Breast epithelium (tissue), 4 donors: ENCODE measurements at regions not wholly inside any gene's neighbourhood (a gene's known extent, or its start where the extent isn't known, plus 50 kb on each side); places are given as distances from the start of the nearest gene placed in this dataset.

ENCODE experiments used
- DNase-seq, 2 donors: peaks; one replicate each; pipeline ENCODE4 v3.0.0-alpha.2; 2019; ENCODE audit warnings: low spot score in 2 of 2
- H3K27ac ChIP-seq, 2 donors: fragments of 200-600 bp; sonication (generic) in 1 of 2; one replicate each; pipeline ENCODE4 v1.5.1; 2016 to 2019; ENCODE audit warnings: mild to moderate bottlenecking in 1 of 2
- H3K27me3 ChIP-seq, 2 donors: fragments of 200-600 bp; sonication (generic) in 1 of 2; one replicate each; pipeline versions ENCODE4 v1.5.1 to v1.6.0; 2017 to 2019; ENCODE audit warnings: control low read depth in 1 of 2, mild to moderate bottlenecking in 1 of 2
- H3K36me3 ChIP-seq: fragments of 200-600 bp; one replicate; pipeline ENCODE4 v1.5.1; 2019
- H3K4me1 ChIP-seq, 2 donors: fragments of 200-600 bp; sonication (generic); one replicate each; pipeline ENCODE4 v1.5.1; 2016 to 2019; ENCODE audit warnings: control low read depth in 1 of 2
- H3K4me3 ChIP-seq, 3 donors: fragments of 200-600 bp; sonication (generic); 1 replicate in 2 of 3; 2 replicates in 1 of 3; pipeline ENCODE4 v1.5.1; 2016 to 2019; ENCODE audit warnings: mild to moderate bottlenecking in 3 of 3, moderate library complexity in 2 of 3
- H3K9me3 ChIP-seq, 2 donors: fragments of 200-600 bp; sonication (generic) in 1 of 2; one replicate each; pipeline ENCODE4 v1.5.1; 2016 to 2019; ENCODE audit warnings: control low read depth in 1 of 2
- CTCF ChIP-seq, 3 donors: fragments of 450-650 bp; IDR thresholded peaks; one replicate each; pipeline ENCODE4 v1.5.1; 2016 to 2017; ENCODE audit warnings: antibody characterized with exemption in 3 of 3, mild to moderate bottlenecking in 3 of 3, moderate library complexity in 3 of 3
- POLR2A ChIP-seq: fragments of 450-650 bp; IDR thresholded peaks from one replicate; pipeline ENCODE4 v1.6.1; 2016; ENCODE audit warnings: antibody characterized with exemption, mild to moderate bottlenecking, moderate library complexity
- POLR2AphosphoS5 ChIP-seq, 3 donors: sonication (generic); formaldehyde crosslinking; IDR thresholded peaks; one replicate each; pipeline ENCODE4 v1.6.1; 2017; ENCODE audit warnings: antibody characterized with exemption in 3 of 3
- intact Hi-C: fragments of 100-400 bp; cut with DNase I; formaldehyde crosslinking; loops from one replicate; pipeline ENCODE4 v1.15.1; 2023; ENCODE audit warnings: low total_unique reads

- H3K4me1 ChIP-seq, result no peaks in the 10 kb centered on the region
- H3K27me3 ChIP-seq, result no peaks in the 10 kb centered on the region
- no peaks in the 10 kb centered on the region for H3K9me3 ChIP-seq
- no peak for DNase-seq
- H3K4me3 ChIP-seq, result no peak overlapping the region
- intact Hi-C loops, result no loop called here
- H3K27ac ChIP-seq, result no peak overlapping the region
- no peaks in the 10 kb centered on the region for H3K36me3 ChIP-seq
- TF ChIP-seq POLR2AphosphoS5 (IDR thresholded peaks at IDR 0.05), result no peak
- TF ChIP-seq POLR2A, result no peak
- TF ChIP-seq CTCF (IDR thresholded peaks at IDR 0.05), result no peak
Observed at GRCh38 chr1:188584119-188584518, 1755.4 kb downstream of the PLA2G4A start.

- Histone ChIP-seq H3K4me3 (no peak overlapping the region), H3K27ac (no peak overlapping the region), H3K4me1 (no peaks in the 10 kb centered on the region), H3K9me3 (no peaks in the 10 kb centered on the region), H3K36me3 (no peaks in the 10 kb centered on the region), H3K27me3 (no peaks in the 10 kb centered on the region)
- no peak for DNase-seq
- intact Hi-C loops, result no loop called here
- TF ChIP-seq POLR2A, result no peak
- TF ChIP-seq POLR2AphosphoS5 (IDR thresholded peaks at IDR 0.05), result no peak
- TF ChIP-seq CTCF (IDR thresholded peaks at IDR 0.05), result no peak
Observed at GRCh38 chr1:188590641-188591040, 1761.9 kb downstream of the PLA2G4A start.

GRCh38 chr1:188594542-188595235 lies 1765.9 kb downstream of the PLA2G4A start:
- Histone ChIP-seq H3K27me3 (no peaks in the 10 kb centered on the region), H3K27ac (no peak overlapping the region), H3K4me1 (no peaks in the 10 kb centered on the region), H3K9me3 (no peaks in the 10 kb centered on the region), H3K4me3 (no peak overlapping the region), H3K36me3 (no peaks in the 10 kb centered on the region)
- intact Hi-C loops, result no loop called here
- TF ChIP-seq CTCF (IDR thresholded peaks at IDR 0.05), result no peak
- no peak for TF ChIP-seq POLR2A
- no peak for TF ChIP-seq POLR2AphosphoS5 (IDR thresholded peaks at IDR 0.05)
- no peak for DNase-seq

- Histone ChIP-seq H3K4me1 (no peaks in the 10 kb centered on the region), H3K27ac (no peak overlapping the region), H3K36me3 (no peaks in the 10 kb centered on the region), H3K27me3 (no peaks in the 10 kb centered on the region), H3K4me3 (no peak overlapping the region), H3K9me3 (no peaks in the 10 kb centered on the region)
- DNase-seq, result no peak
- TF ChIP-seq POLR2A, result no peak
- no peak for TF ChIP-seq CTCF (IDR thresholded peaks at IDR 0.05)
- no peak for TF ChIP-seq POLR2AphosphoS5 (IDR thresholded peaks at IDR 0.05)
- intact Hi-C loops, result no loop called here
Observed at GRCh38 chr1:188599313-188599712, 1770.6 kb downstream of the PLA2G4A start.

GRCh38 chr1:188611432-188611831 lies 1782.7 kb downstream of the PLA2G4A start:
- no peaks in the 10 kb centered on the region for H3K4me1 ChIP-seq
- H3K36me3 ChIP-seq, result no peaks in the 10 kb centered on the region
- no peak overlapping the region for H3K27ac ChIP-seq
- intact Hi-C loops, result no loop called here
- H3K4me3 ChIP-seq, result no peak overlapping the region
- H3K27me3 ChIP-seq, result no peaks in the 10 kb centered on the region
- DNase-seq, result no peak
- H3K9me3 ChIP-seq, result peaks cover 3 to 8% of the 10 kb centered on the region in 2 donors
- TF ChIP-seq CTCF (IDR thresholded peaks at IDR 0.05), result no peak
